PC-3 (cell line): ENCODE measurements at regions not wholly inside any gene's neighbourhood (a gene's known extent, or its start where the extent isn't known, plus 50 kb on each side); places are given as distances from the start of the nearest gene placed in this dataset.

Experiments
- ATAC-seq: fragments of 200-7000 bp; cut with Tn5 transposase; 2 replicates; pipeline ENCODE4 v1.9.1; 2020; ENCODE audit warnings: mild to moderate bottlenecking, moderate library complexity
- BruUV-seq: library from RNA; stranded (reverse); fragments of 400-500 nt; replicated peaks from 2 replicates; lab custom pipeline; 2021; lab: Mats Ljungman, UMichigan
- CTCF ChIA-PET: fragments of 300-600 bp; sonication (Branson Sonifier 250); formaldehyde crosslinking; loops from one replicate; lab custom pipeline; 2022; ENCODE audit warnings: antibody characterized with exemption; lab: Charles Lee
- POLR2A ChIA-PET: fragments of 300-600 bp; sonication (Branson Sonifier 250); formaldehyde crosslinking; loops from one replicate; lab custom pipeline; 2022; ENCODE audit warnings: antibody characterized with exemption; ENCODE audit not compliant: unreplicated experiment; lab: Charles Lee
- DNase-seq: peaks from one replicate; pipeline ENCODE4 v3.0.0-alpha.2; 2015
- H2AFZ ChIP-seq: fragments of 300-600 bp; sonication (generic); 2 replicates; pipeline ENCODE4 v1.6.0; 2016; ENCODE audit warnings: antibody characterized with exemption, low read length
- H3F3A ChIP-seq: fragments of 300-600 bp; sonication (generic); one replicate; pipeline ENCODE4 v1.6.0; 2017; ENCODE audit warnings: antibody characterized with exemption, low read length, control low read depth, mild to moderate bottlenecking; ENCODE audit not compliant: unreplicated experiment
- H3K27ac ChIP-seq: fragments of 300-600 bp; sonication (generic); 2 replicates; pipeline ENCODE4 v1.5.1; 2016; ENCODE audit warnings: mild to moderate bottlenecking, low read length
- H3K27me3 ChIP-seq: fragments of 300-600 bp; sonication (generic); 2 replicates; pipeline ENCODE4 v1.6.1; 2016; ENCODE audit warnings: low read length, mixed read lengths
- H3K36me3 ChIP-seq: fragments of 300-600 bp; sonication (generic); 2 replicates; pipeline ENCODE4 v1.6.1; 2016; ENCODE audit warnings: low read depth, mixed run types, low read length, mixed read lengths
- H3K4me1 ChIP-seq: fragments of 300-600 bp; sonication (generic); 2 replicates; pipeline ENCODE4 v1.5.1; 2016; ENCODE audit warnings: low read length; ENCODE audit not compliant: insufficient read depth
- H3K4me2 ChIP-seq: fragments of 300-600 bp; sonication (generic); 2 replicates; pipeline ENCODE4 v1.6.0; 2016; ENCODE audit warnings: low read length
- H3K4me3 ChIP-seq: fragments of 300-600 bp; sonication (generic); 2 replicates; pipeline ENCODE4 v1.5.1; 2016; ENCODE audit warnings: mild to moderate bottlenecking, low read length, mixed read lengths
- H3K79me2 ChIP-seq: fragments of 300-600 bp; sonication (generic); 2 replicates; pipeline ENCODE4 v1.6.1; 2017; ENCODE audit warnings: low read length, mixed read lengths
- H3K9ac ChIP-seq: fragments of 300-600 bp; sonication (generic); 2 replicates; pipeline ENCODE4 v1.6.0; 2016; ENCODE audit warnings: mild to moderate bottlenecking, low read length
- H3K9me2 ChIP-seq: fragments of 300-600 bp; sonication (generic); replicated peaks from 2 replicates; pipeline ENCODE4 v1.6.1; 2016; ENCODE audit warnings: mixed run types, low read length, mixed read lengths
- H3K9me3 ChIP-seq: fragments of 300-600 bp; sonication (generic); 2 replicates; pipeline ENCODE4 v1.6.1; 2016; ENCODE audit warnings: low read length, mixed read lengths
- H4K20me1 ChIP-seq: fragments of 300-600 bp; sonication (generic); 2 replicates; pipeline ENCODE4 v1.6.1; 2016; ENCODE audit warnings: low read length, mixed read lengths
- EZH2 ChIP-seq: fragments of 300-600 bp; sonication (generic); IDR thresholded peaks from one replicate; pipeline ENCODE4 v1.6.1; 2017; ENCODE audit warnings: antibody characterized with exemption, mild to moderate bottlenecking, low read length; ENCODE audit not compliant: unreplicated experiment
- EZH2phosphoT487 ChIP-seq: fragments of 300-600 bp; sonication (generic); IDR thresholded peaks from 2 replicates; pipeline ENCODE4 v1.6.1; 2018; ENCODE audit warnings: mild to moderate bottlenecking, antibody characterized with exemption, low read length, borderline replicate concordance
- intact Hi-C: fragments of 100-400 bp; cut with micrococcal nuclease; formaldehyde crosslinking; loops from 2 replicates; pipeline ENCODE4 v1.9.0; 2023
- TF ChIP-seq, protein P1 (sequence below): fragments of 300-600 bp; sonication (generic); conservative IDR thresholded peaks from 2 replicates; pipeline ENCODE4 v1.5.1; 2017; ENCODE audit warnings: antibody characterized with exemption, low read depth, mild to moderate bottlenecking, low read length

DNA sequence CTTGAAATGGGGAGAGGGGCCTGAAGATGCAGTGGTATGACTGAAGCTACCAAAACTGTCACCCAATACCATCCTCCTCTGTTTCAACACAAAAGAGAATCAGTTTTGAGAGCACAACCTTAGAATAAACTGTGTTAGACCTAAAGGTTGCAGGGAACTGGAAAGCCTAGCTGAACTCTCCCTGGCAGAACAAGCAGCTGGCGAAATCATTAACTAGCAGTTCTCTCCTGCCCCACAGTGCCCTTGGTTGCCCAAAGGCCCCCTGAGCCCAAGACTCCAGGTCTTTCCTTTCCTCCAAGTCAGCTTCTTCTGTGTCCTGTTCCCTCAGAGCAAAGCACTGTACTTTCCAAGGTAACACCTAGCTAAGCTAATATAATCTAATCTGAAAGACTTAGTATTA is 135.4 kb upstream of the SLC30A5 start:
- no peaks in the 10 kb centered on the region for H3K9me3 ChIP-seq
- CTCF ChIA-PET = no interaction called here
- H4K20me1 ChIP-seq = no peaks in the 10 kb centered on the region
- no peaks in the 10 kb centered on the region for H3K27me3 ChIP-seq
- no peak overlapping the region for H2AFZ ChIP-seq
- POLR2A ChIA-PET = no interaction called here
- no peak overlapping the region for H3K4me2 ChIP-seq
- no TSS peak for BruUV-seq
- no peak overlapping the region for H3K4me3 ChIP-seq
- H3F3A ChIP-seq = no peaks in the 10 kb centered on the region
- no peaks in the 10 kb centered on the region for H3K36me3 ChIP-seq
- ATAC-seq (no peak), DNase-seq (no peak)
- H3K9ac ChIP-seq = no peak overlapping the region
- H3K27ac ChIP-seq = no peak overlapping the region
- H3K79me2 ChIP-seq = no peaks in the 10 kb centered on the region
- H3K9me2 ChIP-seq = no peaks in the 10 kb centered on the region
- TF ChIP-seq EZH2phosphoT487 (no peak), EZH2 (no peak)
- TF ChIP-seq, protein P1, sequence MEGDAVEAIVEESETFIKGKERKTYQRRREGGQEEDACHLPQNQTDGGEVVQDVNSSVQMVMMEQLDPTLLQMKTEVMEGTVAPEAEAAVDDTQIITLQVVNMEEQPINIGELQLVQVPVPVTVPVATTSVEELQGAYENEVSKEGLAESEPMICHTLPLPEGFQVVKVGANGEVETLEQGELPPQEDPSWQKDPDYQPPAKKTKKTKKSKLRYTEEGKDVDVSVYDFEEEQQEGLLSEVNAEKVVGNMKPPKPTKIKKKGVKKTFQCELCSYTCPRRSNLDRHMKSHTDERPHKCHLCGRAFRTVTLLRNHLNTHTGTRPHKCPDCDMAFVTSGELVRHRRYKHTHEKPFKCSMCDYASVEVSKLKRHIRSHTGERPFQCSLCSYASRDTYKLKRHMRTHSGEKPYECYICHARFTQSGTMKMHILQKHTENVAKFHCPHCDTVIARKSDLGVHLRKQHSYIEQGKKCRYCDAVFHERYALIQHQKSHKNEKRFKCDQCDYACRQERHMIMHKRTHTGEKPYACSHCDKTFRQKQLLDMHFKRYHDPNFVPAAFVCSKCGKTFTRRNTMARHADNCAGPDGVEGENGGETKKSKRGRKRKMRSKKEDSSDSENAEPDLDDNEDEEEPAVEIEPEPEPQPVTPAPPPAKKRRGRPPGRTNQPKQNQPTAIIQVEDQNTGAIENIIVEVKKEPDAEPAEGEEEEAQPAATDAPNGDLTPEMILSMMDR = no peak
- H3K4me1 ChIP-seq = 0 out of 2 replicates have a peak, but pooled peaks cover 3% of the 10 kb centered on the region
- intact Hi-C loops = no loop called here

DNA sequence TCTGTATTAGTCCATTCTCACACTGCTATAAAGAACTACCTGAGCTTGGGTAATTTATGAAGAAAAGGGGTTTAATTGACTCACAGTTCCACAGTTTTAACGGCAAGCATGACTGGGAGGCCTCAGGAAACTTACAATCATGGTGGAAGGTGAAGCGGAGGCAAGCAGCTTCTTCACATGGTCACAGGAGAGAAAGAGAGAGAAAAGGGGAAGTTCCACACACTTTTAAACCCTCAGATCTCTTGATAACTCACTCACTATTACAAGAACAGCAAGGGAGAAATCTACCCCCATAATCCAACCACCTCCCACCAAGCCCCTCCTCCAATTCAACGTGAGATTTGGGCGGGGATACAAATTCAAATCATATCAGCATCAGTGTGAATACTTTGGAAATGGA is 133.4 kb upstream of the SLC30A5 start:
- CTCF ChIA-PET = no interaction called here
- H3K27ac ChIP-seq = no peak overlapping the region
- intact Hi-C loops = no loop called here

DNA sequence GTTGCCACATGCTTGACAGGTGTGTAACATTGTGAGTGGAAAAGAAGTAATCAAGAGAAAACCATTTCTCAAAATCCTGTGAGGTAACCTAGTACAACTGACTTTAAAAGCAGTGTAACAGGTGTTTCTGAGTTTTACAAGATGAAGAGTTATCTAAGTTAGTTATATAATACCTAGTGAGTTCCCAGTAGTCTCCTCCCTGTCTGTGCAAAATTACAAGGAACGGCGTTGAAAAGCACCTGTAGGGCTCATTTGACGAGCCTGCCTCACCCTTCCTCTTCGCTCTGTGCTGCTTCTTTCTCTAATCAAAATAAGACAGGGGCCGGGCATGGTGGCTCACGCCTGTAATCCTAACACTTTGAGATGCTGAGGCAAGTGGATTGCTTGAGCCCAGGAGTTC is 132.9 kb upstream of the SLC30A5 start:
- no peak overlapping the region for H3K4me3 ChIP-seq
- ChIA-PET POLR2A (no interaction called here), CTCF (no interaction called here)
- no peak for DNase-seq
- ATAC-seq = no peak
- H3K4me1 ChIP-seq = 0 out of 2 replicates have a peak, but pooled peaks cover 3% of the 10 kb centered on the region
- no peak overlapping the region for H3K9ac ChIP-seq
- H3K27me3 ChIP-seq = no peaks in the 10 kb centered on the region
- intact Hi-C loops = no loop called here
- no peak overlapping the region for H2AFZ ChIP-seq
- no peaks in the 10 kb centered on the region for H3K9me2 ChIP-seq
- H3K27ac ChIP-seq = no peak overlapping the region
- H4K20me1 ChIP-seq = no peaks in the 10 kb centered on the region
- no peak for TF ChIP-seq EZH2
- TF ChIP-seq, protein P1 = no peak
- no peak for TF ChIP-seq EZH2phosphoT487
- no peaks in the 10 kb centered on the region for H3K36me3 ChIP-seq
- no peaks in the 10 kb centered on the region for H3F3A ChIP-seq
- H3K79me2 ChIP-seq = no peaks in the 10 kb centered on the region
- no peak overlapping the region for H3K4me2 ChIP-seq
- H3K9me3 ChIP-seq = no peaks in the 10 kb centered on the region
- BruUV-seq = no TSS peak

More for the DNA sequence above, 133.4 kb upstream of the SLC30A5 start:
- H3K79me2 ChIP-seq = no peaks in the 10 kb centered on the region
- TF ChIP-seq EZH2phosphoT487 (no peak), EZH2 (no peak)
- TF ChIP-seq, protein P1 = no peak
- H3F3A ChIP-seq = no peaks in the 10 kb centered on the region
- BruUV-seq = no TSS peak
- H4K20me1 ChIP-seq = no peaks in the 10 kb centered on the region
- ATAC-seq (no peak), DNase-seq (no peak)
- H3K9me3 ChIP-seq = no peaks in the 10 kb centered on the region
- no peaks in the 10 kb centered on the region for H3K36me3 ChIP-seq
- H3K9ac ChIP-seq = no peak overlapping the region
- no peak overlapping the region for H3K4me3 ChIP-seq
- no peaks in the 10 kb centered on the region for H3K9me2 ChIP-seq
- H3K4me1 ChIP-seq = 0 out of 2 replicates have a peak, but pooled peaks cover 3% of the 10 kb centered on the region
- H3K27me3 ChIP-seq = no peaks in the 10 kb centered on the region
- no peak overlapping the region for H2AFZ ChIP-seq
- no peak overlapping the region for H3K4me2 ChIP-seq
- POLR2A ChIA-PET = no interaction called here
